ENCODE measurements at regions not wholly inside any gene's neighbourhood (a gene's known extent, or its start where the extent isn't known, plus 50 kb on each side); places are given as distances from the start of the nearest gene placed in this dataset.
"Not testable (repeated sequence)": the region's sequence is repeated elsewhere in the genome, so short reads cannot be mapped to it uniquely, and the experiment has no call there.

DNA sequence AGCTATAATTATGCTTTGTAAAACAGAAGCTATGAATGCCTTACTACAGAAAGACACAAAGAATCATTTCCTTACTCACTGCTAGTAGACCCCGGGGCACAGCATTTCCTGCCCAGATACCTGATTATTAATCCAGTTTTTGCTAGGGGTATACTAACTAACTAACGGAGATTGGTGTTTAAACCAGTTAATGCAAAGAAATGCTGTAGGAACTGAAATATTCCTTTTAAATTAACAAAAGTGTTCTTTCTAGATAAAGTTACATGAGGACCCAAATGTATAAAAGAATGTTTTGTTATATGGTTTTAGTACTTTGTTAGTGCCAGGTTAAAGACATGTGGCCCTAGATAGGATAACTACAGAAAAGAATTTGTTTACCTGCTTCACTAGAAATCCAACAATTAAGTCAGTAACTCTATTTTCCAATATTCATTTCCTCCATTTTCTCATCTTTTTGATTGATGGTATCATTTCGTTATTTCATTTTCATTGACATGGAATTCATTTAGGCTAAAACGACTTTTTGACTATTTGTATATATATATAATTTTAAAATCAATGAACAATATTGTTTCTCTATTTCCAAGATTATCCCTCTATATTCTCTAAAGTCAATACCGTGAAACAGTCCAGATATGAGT lies 169.0 kb downstream of the USP22 start:
- not testable (repeated sequence) for H3K27me3 ChIP-seq (ENCODE audit: control insufficient read depth, insufficient read depth, low read length)

DNA sequence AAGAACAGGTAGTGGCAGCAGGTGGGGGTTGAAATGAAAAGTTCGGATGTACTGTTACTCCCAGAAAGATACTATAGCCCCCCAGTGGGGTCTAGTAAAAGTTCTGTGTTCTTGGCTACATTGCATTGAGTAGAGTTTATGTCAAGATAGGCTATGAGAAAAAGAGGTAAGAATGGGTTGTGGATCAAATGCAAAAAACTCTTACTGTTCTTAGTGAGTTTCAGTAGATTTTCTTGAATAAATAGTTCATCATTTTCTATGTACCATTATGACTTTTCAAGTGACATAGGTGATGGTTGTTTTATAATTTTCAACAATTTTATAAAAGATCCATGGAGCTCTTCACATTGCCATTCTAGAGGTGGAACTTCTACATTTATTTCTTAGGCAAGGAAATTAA lies 165.4 kb downstream of the USP22 start:
- not testable (repeated sequence) for H3K4me3 ChIP-seq (ENCODE audit: low read depth, low read length); H3K27ac ChIP-seq (ENCODE audit: low read depth, low read length); H3K36me3 ChIP-seq (ENCODE audit: control insufficient read depth, insufficient read depth, low read length); H3K9me3 ChIP-seq (ENCODE audit: control insufficient read depth, insufficient read depth, low read length); H3K27me3 ChIP-seq (ENCODE audit: control insufficient read depth, insufficient read depth, low read length); H3K9ac ChIP-seq (ENCODE audit: low read depth, low read length); H3K4me1 ChIP-seq (ENCODE audit: control insufficient read depth, insufficient read depth, low read length)

More for the DNA sequence above, 169.0 kb downstream of the USP22 start:
- H3K27ac ChIP-seq (ENCODE audit: low read depth, low read length); H3K4me3 ChIP-seq (ENCODE audit: low read depth, low read length); H3K36me3 ChIP-seq (ENCODE audit: control insufficient read depth, insufficient read depth, low read length); H3K9ac ChIP-seq (ENCODE audit: low read depth, low read length); H3K4me1 ChIP-seq (ENCODE audit: control insufficient read depth, insufficient read depth, low read length); H3K9me3 ChIP-seq (ENCODE audit: control insufficient read depth, insufficient read depth, low read length): not testable (repeated sequence)

DNA sequence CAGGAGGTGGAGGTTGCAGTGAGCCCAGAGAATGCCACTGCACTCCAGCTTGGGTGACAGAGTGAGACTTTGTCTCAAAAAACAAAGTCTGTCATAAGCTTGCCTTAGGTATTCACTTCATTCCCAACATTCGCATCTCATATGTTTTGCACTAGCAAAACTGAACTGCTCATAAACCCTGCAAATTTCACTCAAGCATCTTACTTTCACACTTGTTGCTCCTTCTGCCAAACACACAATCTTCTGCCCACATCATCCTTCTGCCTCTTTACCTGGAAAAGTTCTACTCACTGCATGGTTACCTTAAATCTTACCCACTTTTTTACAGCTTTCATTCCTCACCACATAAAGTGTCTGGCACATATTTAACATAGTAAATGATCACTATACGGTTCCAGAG lies 152.5 kb downstream of the USP22 start:
- H3K27ac ChIP-seq (ENCODE audit: low read depth, low read length): no peak overlapping the region
- H3K36me3 ChIP-seq (ENCODE audit: control insufficient read depth, insufficient read depth, low read length): no peaks in the 10 kb centered on the region
- H3K9ac ChIP-seq (ENCODE audit: low read depth, low read length): no peak overlapping the region
- no peaks in the 10 kb centered on the region for H3K4me1 ChIP-seq (ENCODE audit: control insufficient read depth, insufficient read depth, low read length)
- no peaks in the 10 kb centered on the region for H3K27me3 ChIP-seq (ENCODE audit: control insufficient read depth, insufficient read depth, low read length)
- H3K9me3 ChIP-seq (ENCODE audit: control insufficient read depth, insufficient read depth, low read length): no peaks in the 10 kb centered on the region
- no peak overlapping the region for H3K4me3 ChIP-seq (ENCODE audit: low read depth, low read length)

DNA sequence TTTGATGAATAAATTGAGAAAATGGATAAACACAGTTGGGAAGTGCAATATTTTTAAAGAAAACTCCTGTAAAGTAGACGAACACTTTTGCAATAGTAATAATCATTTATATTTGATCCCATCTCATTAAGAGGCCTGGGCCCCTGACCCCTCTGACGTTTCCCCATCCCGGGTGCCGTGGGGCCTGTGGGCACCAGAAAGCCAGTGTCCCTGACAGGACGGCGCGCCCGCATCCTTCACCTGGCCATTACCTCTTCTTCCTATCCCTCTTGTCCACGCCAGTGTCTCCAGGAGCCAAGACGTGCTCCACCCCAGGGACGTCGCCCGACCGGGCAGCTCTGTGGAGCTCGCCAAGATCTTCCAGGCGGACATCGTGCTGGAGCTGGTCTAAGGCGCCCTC lies 147.4 kb downstream of the USP22 start:
- H3K36me3 ChIP-seq (ENCODE audit: control insufficient read depth, insufficient read depth, low read length); H3K4me3 ChIP-seq (ENCODE audit: low read depth, low read length); H3K9me3 ChIP-seq (ENCODE audit: control insufficient read depth, insufficient read depth, low read length); H3K9ac ChIP-seq (ENCODE audit: low read depth, low read length); H3K27me3 ChIP-seq (ENCODE audit: control insufficient read depth, insufficient read depth, low read length); H3K27ac ChIP-seq (ENCODE audit: low read depth, low read length): not testable (repeated sequence)
- H3K4me1 ChIP-seq (ENCODE audit: control insufficient read depth, insufficient read depth, low read length): peaks cover 14% of the 10 kb centered on the region

DNA sequence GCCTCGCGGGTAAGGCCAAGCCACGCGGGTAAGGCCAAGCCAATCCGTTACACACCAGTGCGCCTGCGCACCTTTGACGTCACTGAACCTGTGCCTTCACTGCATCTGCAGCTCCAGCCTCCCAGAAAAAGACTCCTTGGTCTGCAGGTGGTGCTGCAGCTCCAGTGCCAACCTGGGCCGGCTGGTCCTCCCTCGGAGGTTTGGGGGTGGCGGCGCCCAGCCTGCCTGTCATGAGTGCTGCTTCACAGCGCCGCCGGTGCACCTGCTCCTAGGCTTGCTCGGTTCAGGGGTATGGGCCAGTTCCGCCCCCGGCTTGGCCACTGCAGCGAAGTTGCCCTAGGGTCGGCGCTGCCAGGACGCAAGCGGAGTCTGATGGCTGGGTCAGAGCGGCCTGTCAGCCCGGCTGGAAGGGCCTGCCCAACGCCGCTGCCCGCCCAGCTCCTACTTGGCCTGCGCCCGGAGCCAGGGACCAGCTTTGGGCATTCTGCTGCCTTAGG lies 146.6 kb downstream of the USP22 start:
- H3K36me3 ChIP-seq (ENCODE audit: control insufficient read depth, insufficient read depth, low read length): no peaks in the 10 kb centered on the region
- H3K9ac ChIP-seq (ENCODE audit: low read depth, low read length): no peak overlapping the region
- H3K4me1 ChIP-seq (ENCODE audit: control insufficient read depth, insufficient read depth, low read length): peaks cover 14% of the 10 kb centered on the region
- H3K27ac ChIP-seq (ENCODE audit: low read depth, low read length): no peak overlapping the region
- H3K4me3 ChIP-seq (ENCODE audit: low read depth, low read length): no peak overlapping the region
- no peaks in the 10 kb centered on the region for H3K9me3 ChIP-seq (ENCODE audit: control insufficient read depth, insufficient read depth, low read length)
- no peaks in the 10 kb centered on the region for H3K27me3 ChIP-seq (ENCODE audit: control insufficient read depth, insufficient read depth, low read length)

DNA sequence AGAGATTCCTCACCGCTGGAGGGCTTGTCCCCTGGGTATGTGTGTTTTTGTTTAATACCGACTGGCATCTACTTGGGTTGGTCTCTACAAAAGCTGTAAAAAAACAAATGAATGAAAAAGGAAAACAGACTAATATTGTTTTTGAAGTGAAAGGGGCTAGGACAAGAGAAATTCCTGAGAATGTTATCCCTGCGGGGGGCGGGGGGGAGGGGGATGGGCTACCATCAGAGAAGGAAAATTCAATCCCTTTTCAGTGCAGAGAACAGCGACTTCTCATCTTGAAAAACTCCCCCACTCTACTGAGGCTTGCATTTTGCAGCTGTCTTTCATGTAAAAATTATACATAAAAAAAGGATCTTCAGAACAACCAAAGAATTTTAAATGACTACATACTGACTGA lies 144.1 kb downstream of the USP22 start:
- H3K4me3 ChIP-seq (ENCODE audit: low read depth, low read length); H3K36me3 ChIP-seq (ENCODE audit: control insufficient read depth, insufficient read depth, low read length); H3K9me3 ChIP-seq (ENCODE audit: control insufficient read depth, insufficient read depth, low read length); H3K9ac ChIP-seq (ENCODE audit: low read depth, low read length); H3K27me3 ChIP-seq (ENCODE audit: control insufficient read depth, insufficient read depth, low read length): not testable (repeated sequence)
- peak overlapping the region; percentile 78 for H3K27ac ChIP-seq (ENCODE audit: low read depth, low read length)
- H3K4me1 ChIP-seq (ENCODE audit: control insufficient read depth, insufficient read depth, low read length): peaks cover 17% of the 10 kb centered on the region

DNA sequence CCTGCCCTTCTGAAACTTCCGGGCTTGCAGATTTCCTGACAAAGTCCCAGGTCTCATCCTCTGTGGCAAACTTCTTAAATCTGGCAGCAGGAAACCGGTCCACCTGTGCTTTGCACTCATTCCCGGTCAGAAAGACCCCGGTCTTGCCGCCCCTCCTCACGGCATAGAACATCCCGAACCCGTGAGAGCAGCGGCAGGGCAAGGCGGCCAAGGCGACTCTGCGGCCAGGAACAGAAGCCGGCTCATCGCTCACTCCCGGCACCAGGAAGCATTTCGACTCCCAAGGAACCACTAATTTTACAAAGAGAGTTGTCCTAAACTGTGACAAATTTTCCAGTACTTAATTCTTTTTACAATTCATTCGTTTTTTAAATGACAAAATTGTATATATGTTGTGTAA lies 140.3 kb downstream of the USP22 start:
- peaks cover 17% of the 10 kb centered on the region for H3K4me1 ChIP-seq (ENCODE audit: control insufficient read depth, insufficient read depth, low read length)
- H3K27me3 ChIP-seq (ENCODE audit: control insufficient read depth, insufficient read depth, low read length); H3K9ac ChIP-seq (ENCODE audit: low read depth, low read length); H3K36me3 ChIP-seq (ENCODE audit: control insufficient read depth, insufficient read depth, low read length); H3K4me3 ChIP-seq (ENCODE audit: low read depth, low read length); H3K27ac ChIP-seq (ENCODE audit: low read depth, low read length); H3K9me3 ChIP-seq (ENCODE audit: control insufficient read depth, insufficient read depth, low read length): not testable (repeated sequence)

DNA sequence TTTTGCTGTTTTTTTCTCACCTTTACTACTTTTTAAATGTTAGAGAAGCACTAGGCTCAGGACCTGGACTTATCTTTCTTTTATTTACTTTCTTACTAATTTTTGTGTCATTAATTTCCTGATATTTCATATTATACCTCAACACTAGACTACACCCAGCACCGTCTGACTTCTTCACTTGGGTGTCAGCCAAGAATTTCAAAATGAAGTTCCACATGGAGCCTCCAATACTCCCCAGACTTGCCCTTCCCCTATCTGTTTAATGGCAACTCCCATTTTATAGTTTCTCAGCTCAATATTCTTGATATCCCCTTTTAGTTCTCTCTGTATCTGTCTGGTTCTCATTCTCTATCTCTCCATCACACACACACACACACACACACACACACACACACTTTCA lies 139.3 kb downstream of the USP22 start:
- not testable (repeated sequence) for H3K4me1 ChIP-seq (ENCODE audit: control insufficient read depth, insufficient read depth, low read length); H3K27ac ChIP-seq (ENCODE audit: low read depth, low read length); H3K9ac ChIP-seq (ENCODE audit: low read depth, low read length); H3K27me3 ChIP-seq (ENCODE audit: control insufficient read depth, insufficient read depth, low read length); H3K9me3 ChIP-seq (ENCODE audit: control insufficient read depth, insufficient read depth, low read length); H3K4me3 ChIP-seq (ENCODE audit: low read depth, low read length); H3K36me3 ChIP-seq (ENCODE audit: control insufficient read depth, insufficient read depth, low read length)

DNA sequence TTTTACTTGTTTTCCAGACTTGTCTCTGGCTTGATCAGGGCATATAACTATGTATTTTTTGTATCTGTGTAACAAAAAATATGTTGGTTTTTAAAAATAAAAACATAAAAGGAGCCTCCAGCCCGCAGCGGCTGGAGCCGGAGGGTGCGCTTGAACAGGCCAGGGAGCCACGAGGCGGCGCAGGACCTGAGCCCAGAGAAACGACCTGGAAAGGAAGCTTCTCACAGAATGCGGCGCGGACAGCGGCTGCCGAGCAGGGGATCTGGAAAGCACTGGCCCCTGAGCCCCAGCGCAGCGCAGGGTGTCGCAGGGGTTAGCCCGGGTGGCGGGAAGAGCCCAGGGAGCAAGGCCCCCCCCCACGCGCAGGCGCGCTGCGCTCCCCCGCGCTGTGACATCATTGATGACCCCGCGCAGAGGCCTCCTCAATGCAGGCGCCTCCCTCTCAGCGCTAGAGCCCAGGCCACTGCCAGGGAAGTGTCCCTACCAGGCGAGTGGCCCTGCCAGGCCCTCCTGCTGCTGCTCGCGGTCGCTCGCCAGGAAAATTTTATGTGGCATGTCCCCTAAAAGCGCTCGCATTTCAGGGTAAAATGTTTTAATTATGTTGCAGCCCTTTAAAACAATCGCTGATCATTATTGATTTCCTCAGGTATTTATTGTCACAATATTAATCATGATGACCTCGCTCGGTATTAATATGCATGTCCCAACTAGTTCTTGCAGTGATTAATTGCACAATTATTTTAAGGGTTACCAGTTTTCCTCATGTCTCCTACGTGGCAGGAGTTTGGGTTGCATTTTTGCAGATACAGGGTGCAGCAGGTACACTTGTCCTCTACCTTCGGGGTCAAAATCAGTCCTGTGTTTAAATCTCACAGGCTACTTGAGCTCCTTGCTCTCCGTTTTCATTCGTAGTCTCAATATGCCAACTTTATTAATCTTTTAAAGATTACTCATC lies 134.2 kb downstream of the USP22 start:
- 0 out of 2 replicates have a peak, but pooled peaks cover 4% of the 10 kb centered on the region for H3K4me1 ChIP-seq (ENCODE audit: control insufficient read depth, insufficient read depth, low read length)
- H3K27ac ChIP-seq (ENCODE audit: low read depth, low read length): peak overlapping the region; percentile 88
- no peaks in the 10 kb centered on the region for H3K9me3 ChIP-seq (ENCODE audit: control insufficient read depth, insufficient read depth, low read length)
- peak overlapping the region; percentile 8 for H3K9ac ChIP-seq (ENCODE audit: low read depth, low read length)
- no peaks in the 10 kb centered on the region for H3K27me3 ChIP-seq (ENCODE audit: control insufficient read depth, insufficient read depth, low read length)
- no peaks in the 10 kb centered on the region for H3K36me3 ChIP-seq (ENCODE audit: control insufficient read depth, insufficient read depth, low read length)
- H3K4me3 ChIP-seq (ENCODE audit: low read depth, low read length): peak overlapping the region; percentile 53

DNA sequence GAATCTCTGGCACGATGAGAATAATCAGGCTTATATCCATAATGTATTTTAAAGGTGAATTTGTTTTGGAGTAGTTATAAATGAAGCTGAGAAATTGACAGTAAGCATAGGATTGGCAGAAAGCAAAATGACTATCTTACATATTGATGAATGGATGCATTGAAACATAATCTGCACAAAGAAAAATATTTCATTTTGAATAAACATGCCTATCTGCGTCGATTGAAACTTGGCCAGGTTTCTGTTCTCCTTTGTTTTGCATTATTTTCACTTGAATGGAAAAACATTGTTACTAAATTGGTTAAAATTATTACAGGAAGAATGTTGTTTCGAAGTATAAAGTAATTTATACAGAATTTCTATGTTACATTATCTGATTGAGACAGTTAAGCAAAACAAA lies 128.2 kb downstream of the USP22 start:
- H3K4me3 ChIP-seq (ENCODE audit: low read depth, low read length): no peak overlapping the region
- H3K36me3 ChIP-seq (ENCODE audit: control insufficient read depth, insufficient read depth, low read length): no peaks in the 10 kb centered on the region
- no peak overlapping the region for H3K27ac ChIP-seq (ENCODE audit: low read depth, low read length)
- H3K9me3 ChIP-seq (ENCODE audit: control insufficient read depth, insufficient read depth, low read length): no peaks in the 10 kb centered on the region
- H3K27me3 ChIP-seq (ENCODE audit: control insufficient read depth, insufficient read depth, low read length): no peaks in the 10 kb centered on the region
- H3K9ac ChIP-seq (ENCODE audit: low read depth, low read length): no peak overlapping the region
- H3K4me1 ChIP-seq (ENCODE audit: control insufficient read depth, insufficient read depth, low read length): no peaks in the 10 kb centered on the region

DNA sequence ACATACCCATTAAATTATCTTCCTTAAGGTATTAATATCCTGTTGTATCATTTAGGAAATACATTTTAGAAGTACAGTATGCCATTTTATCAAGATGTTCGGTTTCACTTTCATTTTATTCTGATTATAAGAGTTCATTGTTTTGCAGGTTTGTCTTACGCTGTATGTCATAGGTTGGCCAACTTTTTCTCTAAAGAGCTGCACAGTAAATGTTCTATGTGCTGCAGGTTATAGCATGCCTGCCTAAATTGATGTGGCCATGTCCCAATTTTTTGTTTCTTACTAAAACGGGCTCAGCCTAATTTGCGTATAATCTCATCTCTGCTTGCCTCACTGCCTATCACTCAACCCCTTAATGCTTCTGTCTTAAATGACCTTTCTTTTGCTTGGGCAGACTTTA lies 126.4 kb downstream of the USP22 start:
- Histone ChIP-seq H3K9ac (ENCODE audit: low read depth, low read length) (no peak overlapping the region), H3K9me3 (ENCODE audit: control insufficient read depth, insufficient read depth, low read length) (no peaks in the 10 kb centered on the region), H3K4me1 (ENCODE audit: control insufficient read depth, insufficient read depth, low read length) (peaks cover 11% of the 10 kb centered on the region; the same call in 1 of the 2 replicates), H3K27me3 (ENCODE audit: control insufficient read depth, insufficient read depth, low read length) (no peaks in the 10 kb centered on the region), H3K27ac (ENCODE audit: low read depth, low read length) (no peak overlapping the region), H3K4me3 (ENCODE audit: low read depth, low read length) (no peak overlapping the region), H3K36me3 (ENCODE audit: control insufficient read depth, insufficient read depth, low read length) (no peaks in the 10 kb centered on the region)
